GM19351 (cell line): ENCODE measurements at regions not wholly inside any gene's neighbourhood (a gene's known extent, or its start where the extent isn't known, plus 50 kb on each side); places are given as distances from the start of the nearest gene placed in this dataset.
"Not testable (repeated sequence)": the region's sequence is repeated elsewhere in the genome, so short reads cannot be mapped to it uniquely, and the experiment has no call there.

Source experiments
- ATAC-seq: cut with Tn5 transposase; IDR thresholded peaks from one replicate; pipeline ENCODE4 v1.9.1; 2021; ENCODE audit warnings: mild to moderate bottlenecking, moderate library complexity; ENCODE audit not compliant: unreplicated experiment

DNA sequence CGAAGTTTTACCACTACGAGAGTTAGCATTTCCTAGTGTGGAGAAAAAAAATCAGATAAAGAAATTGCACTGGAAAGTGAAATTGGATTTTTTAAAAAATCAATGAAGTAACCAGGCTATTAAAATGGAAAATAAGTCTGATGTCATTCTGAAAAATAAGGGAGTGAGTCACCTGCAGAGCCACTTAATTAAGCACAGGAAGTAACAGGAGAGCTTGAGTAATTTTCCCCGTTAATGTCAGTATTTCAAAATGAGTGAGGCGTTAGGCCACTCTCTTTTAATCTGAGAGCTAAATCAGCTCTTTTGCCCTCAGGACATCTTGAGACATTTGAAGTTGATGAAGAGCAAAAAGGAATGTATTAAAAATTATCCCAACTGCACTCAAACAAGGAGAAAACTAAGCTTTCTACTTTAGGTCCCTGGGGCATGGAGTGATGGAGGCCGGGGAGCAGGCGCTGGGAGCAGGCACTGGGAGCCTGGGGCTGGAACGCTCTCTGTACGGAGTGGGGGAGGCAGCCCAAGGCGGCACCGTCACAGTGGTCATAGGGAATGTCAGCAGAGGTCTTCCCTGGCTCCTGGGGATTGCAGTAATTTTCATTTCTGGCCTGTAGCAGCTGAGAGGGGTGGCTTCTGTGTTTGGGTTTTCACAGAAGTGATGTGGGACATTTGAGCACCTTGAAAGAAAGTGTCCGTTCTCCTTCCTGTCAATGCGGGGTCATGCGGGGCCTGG is 194.6 kb downstream of the BCL2L11 start:
- ATAC-seq = not testable (repeated sequence)

DNA sequence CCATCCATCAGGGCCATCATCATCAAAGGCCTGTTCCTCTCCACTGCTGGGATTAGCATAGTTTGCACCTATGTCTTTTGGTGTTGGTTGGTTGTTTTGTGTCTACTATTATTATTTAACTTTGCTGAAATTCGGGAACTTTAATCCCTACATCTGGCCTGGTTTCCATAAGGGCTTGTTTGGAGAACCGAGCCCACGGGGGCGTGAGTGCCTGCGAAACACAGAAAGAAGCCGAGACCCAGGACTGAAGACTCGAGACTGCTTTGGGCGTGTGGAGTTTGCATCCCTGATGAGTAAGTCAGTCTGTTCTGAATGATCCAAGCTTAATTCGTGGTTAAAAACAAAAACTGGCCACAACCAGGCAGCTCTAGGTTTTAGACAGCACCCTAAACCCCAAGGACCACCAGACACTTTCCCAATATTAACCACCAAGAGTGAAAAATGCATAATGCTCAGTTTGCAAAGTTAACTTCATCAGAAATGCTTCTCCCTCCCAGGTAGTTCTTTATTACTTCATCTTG is 195.6 kb downstream of the BCL2L11 start:
- ATAC-seq = not testable (repeated sequence)

DNA sequence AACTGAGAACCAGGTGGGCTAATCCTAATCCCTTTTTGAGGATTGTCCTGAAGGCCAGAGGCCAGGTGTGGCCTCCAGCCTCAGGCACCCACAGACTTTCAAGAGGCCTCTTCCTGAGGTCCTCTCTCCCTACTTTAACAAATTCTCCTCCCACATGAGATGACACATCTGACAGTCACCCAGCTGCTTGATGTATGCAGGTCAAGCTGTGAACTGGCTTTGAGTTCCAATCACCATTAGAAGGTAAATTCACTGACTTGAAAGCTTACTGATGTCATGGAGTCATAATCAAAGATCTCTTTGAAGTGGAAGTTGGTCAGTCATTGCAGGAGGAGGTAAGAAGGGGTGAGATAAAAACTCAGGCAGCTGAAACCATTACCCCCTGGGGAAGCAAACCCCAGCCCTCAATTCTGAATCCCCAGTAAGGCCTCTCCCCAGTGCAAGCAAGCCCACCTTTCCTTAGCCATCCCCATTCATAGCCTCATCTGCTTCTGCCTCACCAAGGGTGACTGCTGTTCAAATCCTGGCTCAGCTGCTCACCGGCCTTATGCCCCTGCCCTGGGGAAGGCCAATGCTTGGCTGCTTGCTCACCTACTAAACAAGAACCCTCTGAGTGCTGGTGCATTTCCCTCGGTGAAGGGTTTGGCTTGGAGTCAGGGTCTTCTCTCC is 196.3 kb downstream of the BCL2L11 start:
- not testable (repeated sequence) for ATAC-seq

DNA sequence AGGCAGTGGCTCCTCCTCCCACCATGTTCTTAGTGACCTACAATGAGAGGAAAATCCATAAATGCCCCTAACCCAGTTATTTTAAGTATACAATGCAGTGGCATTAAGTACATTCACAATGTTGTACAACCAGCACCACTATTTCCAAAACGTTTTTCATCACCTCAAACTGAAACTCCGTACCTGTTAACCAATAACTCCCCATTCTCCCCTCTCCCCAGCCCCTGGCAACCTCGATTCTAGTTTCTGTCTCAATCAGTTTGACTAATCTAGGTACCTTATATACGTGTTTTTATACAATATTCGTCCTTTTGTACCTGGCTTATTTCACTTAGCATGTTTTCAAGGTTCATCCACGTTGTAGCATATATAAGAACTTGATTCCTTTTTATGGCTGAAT is 198.8 kb downstream of the BCL2L11 start:
- not testable (repeated sequence) for ATAC-seq

DNA sequence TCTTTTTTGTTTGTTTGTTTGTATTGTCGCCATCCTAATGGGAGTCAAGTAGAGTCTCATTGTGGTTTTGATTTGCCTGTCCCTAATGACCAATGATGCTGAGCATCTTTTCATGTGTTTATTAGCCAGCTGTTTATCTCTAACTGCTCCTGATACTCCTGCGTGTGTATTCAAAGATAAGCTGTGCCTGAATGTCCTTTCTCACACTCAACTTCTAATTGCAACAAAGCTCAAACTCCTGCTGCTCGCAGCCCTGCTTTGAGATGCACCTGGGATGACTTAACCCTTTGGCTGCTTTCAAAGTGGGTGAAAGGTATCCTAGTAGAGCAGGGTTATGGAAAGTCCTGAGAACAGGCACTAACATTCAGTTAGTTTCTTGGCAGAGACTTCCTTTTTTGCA is 199.6 kb downstream of the BCL2L11 start:
- ATAC-seq = not testable (repeated sequence)

DNA sequence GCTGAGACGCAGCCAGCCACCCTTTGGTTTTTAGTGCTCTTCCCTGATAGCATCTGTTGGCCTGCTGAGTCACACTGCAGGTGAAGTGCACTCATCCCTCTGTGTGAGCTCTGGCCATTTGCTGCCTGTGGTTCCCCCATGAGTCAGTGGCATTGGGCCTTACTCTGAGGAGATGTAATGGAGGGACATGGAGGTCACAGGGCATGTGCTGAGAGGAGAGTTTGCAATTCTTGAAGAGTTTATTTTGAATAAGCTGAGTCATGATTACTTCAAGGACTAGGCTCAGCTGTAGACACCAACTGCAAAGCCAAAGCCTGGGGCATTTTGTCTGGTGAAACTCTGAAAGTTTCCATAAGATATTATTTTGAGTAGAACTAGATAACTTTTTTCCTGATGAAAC is 200.3 kb downstream of the BCL2L11 start:
- not testable (repeated sequence) for ATAC-seq

DNA sequence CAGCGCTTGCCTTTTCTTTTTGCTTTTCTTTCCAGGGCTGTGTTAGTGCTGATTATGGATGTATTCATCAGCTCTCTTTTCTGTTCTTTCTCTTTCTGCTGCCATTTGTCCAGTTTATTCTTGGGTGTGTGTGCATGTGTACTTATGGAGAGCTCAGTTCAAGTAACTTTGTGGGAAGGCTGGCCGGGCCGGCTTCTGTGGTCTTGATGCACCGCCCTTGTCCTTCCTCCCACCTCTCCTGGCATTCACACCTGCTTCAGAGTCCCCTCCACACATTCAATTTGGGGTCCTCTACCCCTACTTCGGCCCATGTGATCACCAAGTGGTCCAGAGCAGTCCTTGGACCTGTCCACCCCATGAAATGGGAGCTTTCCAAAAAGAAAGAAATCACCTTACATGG is 202.7 kb downstream of the BCL2L11 start:
- ATAC-seq = not testable (repeated sequence)

DNA sequence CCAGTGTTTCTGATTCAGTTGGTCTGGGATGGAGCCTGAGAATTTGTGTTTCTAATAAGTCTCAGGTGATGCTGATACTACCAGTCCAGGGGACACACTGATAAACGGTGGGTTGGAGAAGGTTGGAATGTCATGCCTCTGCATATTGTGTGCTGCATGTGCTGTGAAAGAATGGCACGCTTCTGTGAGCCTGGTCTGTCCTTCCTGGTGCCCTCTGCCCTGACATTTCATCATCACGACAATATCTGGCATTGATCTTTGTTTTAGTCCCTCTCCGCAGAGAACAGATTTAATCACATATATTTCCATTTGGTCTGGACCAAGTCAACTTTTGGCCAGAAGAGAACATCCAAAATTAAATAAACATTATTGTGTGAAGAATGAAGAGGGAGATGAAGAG is 207.0 kb downstream of the BCL2L11 start:
- ATAC-seq = not testable (repeated sequence)

DNA sequence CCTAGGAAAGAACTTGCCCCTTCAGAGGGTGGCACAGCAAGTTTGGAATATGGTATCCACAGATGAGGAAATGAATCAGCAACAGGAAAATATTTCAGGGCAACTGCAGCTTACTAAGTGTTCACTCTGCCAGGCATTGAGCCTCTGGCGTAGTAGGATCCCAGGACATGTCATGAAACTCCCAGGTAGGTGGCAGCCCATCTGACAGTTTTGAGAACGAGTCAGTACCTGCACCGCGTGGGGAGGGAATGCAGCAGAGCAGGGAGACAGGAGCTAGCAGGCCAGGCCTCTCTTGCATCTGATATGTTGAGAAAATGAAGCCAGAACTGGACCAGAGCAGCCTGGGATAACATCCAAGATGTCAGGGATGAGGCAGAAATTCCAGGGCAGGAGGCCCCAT is 208.6 kb downstream of the BCL2L11 start:
- ATAC-seq = not testable (repeated sequence)

DNA sequence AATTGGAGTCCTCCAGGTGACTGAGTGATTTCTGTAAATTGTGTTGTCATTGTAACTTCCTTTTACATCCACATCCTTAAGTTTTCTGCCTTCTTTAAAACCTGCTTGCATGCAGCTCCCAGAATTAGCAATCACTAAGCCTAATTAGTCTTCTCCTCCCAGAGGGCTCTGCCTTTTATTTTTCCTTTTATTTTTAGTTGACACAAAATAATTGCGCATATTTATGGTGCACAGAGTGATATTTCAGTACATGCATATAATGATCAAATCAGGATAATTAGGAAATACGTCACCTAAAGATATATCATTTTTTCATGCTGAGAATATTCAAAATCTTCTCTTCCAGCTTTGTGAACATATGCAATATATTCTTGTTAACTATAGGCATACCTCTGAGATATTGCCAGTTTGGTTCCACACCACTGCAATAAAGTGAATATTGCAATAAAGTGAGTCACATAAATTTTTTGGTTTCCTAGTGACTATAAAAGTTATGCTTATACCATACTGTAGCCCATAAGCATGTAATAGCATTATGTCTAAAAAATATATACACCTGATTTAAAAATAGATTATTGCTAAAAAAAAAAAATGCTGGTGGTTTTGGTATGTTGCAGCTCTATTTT is 210.5 kb downstream of the BCL2L11 start:
- not testable (repeated sequence) for ATAC-seq

DNA sequence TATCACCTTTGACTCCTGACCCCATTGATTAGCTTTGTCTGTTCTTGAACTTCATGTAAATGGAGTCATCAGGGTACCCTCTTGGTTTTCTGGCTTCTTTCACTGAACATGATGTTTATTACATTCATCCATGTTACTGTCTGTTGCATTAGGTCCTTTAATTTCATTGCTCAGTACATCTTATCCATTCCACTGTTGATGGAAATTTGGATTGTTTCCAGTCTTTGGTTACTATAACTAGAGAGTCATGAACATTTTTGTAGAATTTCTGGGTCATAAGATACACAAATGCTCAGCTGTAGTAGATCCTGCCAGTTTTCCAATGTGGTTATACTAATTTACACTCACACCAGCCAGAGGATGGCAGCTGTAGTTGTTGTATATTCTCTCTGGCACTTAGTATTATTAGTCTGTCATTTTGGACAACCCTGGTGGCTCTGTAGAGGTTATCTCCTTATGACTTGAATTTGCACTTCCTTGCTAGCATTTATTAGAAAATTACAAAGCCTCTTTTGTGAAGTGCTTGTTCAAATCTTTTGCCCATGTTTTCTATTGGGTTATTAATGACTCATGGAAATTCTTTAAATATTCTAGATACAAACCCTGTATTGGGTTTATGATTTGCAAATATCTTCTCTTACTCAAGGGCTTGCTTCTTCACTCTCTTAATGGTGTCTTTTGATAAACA is 214.7 kb downstream of the BCL2L11 start:
- not testable (repeated sequence) for ATAC-seq

DNA sequence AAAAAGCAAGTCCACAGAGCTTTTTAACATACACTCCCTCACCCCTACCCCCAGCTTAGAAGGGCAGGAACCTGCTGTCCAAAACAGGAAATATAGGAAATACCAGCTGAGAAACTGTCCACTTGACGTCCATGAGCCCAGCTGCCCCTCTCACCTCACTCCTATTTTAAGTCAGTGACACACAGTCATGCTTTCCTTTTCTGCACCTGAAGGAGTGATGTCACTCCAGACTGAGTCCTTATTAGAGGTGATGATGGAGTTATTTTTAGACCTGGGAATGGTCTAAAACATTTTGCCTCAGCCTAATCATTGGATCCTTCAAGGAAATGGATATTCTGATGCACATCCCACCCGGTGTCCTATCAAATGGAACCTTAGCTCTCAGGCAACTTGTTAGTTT is 217.8 kb downstream of the BCL2L11 start:
- not testable (repeated sequence) for ATAC-seq

DNA sequence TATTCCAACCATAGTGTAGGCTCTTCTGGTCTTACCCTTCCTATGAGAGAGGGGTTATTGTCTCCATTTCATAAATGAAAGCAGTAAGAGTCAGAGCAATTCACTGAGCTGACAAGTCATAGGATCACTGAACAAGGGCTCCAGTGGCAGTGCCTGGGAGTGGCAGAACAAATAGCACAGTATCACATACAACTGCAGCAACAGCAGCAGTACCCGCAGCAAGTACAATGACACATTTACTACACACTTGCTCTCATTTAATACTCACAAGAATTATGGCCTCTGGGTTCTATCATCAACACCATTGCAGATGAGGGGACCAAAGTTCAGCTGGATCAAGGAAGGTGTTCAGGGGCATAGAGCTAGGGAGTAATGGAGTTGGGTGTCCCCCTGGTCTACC is 218.8 kb downstream of the BCL2L11 start:
- not testable (repeated sequence) for ATAC-seq

DNA sequence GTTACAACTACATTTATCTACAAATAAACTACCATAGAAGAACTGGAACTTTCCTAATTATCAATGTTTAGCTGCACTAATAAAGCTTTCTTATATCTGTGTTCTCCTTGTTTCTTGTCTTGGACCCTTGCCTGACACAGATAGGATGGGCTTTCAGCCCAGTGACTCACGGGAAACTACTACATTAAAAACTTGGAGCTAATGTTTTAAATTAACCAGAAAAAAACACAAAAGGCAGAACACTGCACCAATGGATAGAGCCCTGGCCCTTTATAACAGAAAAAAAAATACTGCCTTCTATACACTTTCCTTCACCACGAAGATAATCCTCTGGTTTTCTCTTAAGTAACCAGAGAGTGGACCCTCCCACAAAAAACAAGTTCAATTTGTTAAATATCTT is 223.9 kb downstream of the BCL2L11 start:
- not testable (repeated sequence) for ATAC-seq

DNA sequence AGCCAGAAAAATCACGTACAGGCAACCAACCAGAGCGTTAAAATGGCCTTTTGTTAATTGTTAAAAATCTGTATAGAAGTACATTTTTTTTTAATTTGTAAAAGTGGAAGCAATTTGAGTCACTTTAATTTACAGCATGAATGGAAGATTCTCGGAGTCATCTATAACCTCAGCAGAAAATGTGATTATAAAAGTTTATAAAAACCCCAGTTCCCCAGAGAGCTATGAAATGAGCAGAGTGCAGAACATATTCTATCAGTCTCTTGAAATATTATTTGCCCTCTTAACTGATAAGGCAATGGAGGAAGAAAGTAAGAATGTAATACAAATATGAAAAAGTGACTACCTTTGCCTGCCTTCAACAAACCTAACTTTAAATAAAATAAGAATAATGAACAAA is 224.7 kb downstream of the BCL2L11 start:
- ATAC-seq = not testable (repeated sequence)

DNA sequence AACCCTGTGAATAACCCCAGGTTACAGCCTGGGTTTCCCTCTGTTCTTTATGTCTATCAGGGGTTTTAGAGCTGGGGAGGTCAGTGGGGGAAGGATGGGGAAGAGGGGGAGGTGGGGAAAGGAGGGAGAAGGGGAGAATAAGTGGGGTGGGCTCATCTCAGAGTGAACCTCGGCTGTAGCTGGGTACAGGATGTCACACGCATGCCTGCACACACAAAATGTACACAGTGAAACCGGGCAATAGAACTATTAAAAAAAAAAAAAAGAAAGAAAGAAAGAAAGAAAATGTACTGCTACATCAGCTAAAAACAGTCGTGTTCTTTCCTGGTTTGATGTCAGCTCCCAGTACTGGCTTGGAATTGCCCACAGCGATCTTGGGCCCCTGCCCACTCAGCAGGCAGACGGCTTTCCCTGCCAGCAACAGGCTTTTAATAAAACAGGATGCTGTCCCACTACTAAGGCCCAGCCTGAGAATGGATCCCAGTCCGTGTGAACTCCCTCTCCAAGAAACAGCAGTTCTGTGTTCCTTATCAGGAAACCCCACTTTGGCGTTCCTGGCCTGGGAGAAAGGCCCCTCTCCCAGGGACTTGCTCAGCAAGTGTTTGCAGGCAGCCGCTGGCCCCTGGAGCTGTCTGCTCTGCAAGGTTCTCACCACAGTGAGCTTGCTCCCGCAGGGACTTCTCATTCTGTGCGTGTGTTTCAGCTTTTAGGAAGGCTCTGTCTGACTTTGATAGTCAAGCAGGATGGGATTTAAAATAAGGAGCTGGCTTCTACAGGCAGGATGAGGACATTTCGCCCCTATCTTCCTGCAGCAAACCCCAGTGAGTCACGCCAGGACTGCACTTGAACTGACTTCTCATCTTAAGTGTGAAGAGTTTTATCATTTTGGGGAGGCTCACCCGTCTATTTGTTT is 225.6 kb downstream of the BCL2L11 start:
- not testable (repeated sequence) for ATAC-seq

DNA sequence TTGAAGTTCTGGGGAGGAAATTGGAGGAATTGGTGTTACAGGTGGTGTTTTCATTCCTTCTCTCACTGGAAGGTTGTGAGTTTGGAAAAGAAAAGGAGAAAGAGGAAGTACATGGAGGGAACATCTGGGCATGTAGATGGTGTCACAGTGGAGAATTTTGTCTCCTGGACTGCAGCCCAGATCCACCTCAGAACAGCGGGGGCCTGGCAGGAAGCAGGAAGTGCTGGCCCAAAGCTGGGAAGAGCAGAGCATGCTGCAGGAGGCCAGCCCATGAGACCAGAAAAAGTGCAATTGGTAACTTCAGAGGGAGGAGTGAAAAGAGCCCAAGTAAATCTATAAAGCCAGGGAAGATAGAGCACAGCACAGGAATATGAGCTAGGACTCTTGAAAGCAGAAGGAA is 227.0 kb downstream of the BCL2L11 start:
- not testable (repeated sequence) for ATAC-seq

DNA sequence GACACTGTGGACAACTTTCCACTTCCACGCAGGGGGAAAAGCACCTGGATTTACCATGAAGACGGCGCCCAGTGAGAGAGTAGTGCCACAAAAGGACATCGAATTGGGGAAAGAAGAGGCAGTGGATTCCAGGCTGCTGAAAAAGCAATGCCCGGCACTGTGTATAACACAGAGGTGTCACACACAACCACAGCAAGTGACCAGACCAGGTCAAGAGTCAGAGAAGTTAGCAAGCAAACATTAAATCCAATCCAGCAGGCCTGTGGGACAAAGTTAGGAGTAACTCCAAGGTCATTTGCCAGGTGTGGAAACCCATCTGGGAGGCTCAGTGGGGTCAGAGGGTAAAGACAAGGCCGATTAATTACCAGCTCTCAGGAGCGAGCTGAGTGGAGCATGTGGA is 227.6 kb downstream of the BCL2L11 start:
- ATAC-seq = not testable (repeated sequence)

DNA sequence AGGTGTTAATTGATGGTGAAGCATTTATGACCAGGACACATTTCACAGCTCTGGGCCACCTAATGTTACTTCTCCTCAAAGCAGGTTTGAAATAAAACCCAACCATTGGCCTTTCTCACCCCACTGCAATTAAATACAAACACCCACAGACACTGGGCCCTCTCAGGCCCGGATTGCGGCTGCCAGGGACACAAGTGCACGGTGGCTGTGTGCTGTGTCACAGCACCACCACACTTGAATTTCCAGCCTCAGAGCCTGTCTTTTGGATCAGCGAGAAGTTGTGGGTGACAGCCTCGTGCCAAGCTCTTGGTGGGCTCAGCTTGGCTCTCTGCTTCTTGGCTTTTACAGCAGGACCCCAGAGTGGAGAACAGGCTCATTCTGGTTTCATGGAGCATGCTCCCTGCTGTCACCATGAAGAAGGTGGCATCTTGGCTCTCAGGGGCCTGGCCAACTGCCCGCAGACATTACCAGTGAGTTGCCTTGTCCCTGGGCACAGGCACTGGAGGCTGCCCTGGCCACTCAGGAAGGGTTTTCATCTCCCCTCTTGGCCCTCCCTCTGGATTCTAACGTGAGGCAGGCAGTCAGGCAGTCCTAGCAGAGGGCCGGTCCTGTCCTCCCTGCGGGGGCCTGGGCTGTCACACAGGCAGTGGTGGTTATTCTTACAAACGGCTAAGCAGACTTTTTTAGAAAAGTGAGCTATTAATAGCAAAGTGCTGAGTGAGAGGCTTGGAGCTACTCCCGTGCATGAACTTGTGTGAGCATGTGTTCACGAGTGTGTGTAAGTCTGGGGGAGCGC is 234.5 kb downstream of the BCL2L11 start:
- not testable (repeated sequence) for ATAC-seq
